ENCODE measurements at regions not wholly inside any gene's neighbourhood (a gene's known extent, or its start where the extent isn't known, plus 50 kb on each side); places are given as distances from the start of the nearest gene placed in this dataset.

DNA sequence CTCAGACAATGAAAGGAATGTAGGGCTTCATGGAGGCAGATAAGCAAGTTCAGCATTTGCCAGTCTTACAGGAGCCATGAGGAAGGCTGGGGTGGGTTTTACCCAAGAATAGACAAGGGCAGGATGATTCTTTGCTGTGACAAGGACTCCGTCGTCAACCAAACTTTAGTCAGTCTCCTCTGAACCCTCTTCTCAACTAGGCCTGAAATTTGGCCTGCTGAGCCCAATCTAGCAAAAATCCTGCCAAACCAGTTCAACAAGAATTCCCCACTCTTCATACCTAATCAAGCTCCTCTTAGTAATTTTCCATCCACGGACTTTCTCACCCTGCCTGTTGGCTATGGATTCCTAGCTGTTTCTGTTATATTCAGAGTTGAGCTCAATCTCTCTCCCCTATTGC lies 280.5 kb downstream of the TBL1XR1 start:
- TF ChIP-seq, protein P1, sequence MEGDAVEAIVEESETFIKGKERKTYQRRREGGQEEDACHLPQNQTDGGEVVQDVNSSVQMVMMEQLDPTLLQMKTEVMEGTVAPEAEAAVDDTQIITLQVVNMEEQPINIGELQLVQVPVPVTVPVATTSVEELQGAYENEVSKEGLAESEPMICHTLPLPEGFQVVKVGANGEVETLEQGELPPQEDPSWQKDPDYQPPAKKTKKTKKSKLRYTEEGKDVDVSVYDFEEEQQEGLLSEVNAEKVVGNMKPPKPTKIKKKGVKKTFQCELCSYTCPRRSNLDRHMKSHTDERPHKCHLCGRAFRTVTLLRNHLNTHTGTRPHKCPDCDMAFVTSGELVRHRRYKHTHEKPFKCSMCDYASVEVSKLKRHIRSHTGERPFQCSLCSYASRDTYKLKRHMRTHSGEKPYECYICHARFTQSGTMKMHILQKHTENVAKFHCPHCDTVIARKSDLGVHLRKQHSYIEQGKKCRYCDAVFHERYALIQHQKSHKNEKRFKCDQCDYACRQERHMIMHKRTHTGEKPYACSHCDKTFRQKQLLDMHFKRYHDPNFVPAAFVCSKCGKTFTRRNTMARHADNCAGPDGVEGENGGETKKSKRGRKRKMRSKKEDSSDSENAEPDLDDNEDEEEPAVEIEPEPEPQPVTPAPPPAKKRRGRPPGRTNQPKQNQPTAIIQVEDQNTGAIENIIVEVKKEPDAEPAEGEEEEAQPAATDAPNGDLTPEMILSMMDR (conservative IDR thresholded peaks at IDR 0.05) = no peak
- no peak for TF ChIP-seq EZH2 (IDR thresholded peaks at IDR 0.05; ENCODE audit: low read depth)

Data from PC-9 (cell line).